WI38 (cell line): ENCODE measurements at regions not wholly inside any gene's neighbourhood (a gene's known extent, or its start where the extent isn't known, plus 50 kb on each side); places are given as distances from the start of the nearest gene placed in this dataset.

ENCODE experiments used
- H3K4me3 ChIP-seq: 2 replicates; pipeline ENCODE4 v1.5.1; 2011; ENCODE audit warnings: low read depth, mild to moderate bottlenecking, control low read depth, low read length
- CTCF ChIP-seq: IDR thresholded peaks from 2 replicates; pipeline ENCODE4 v1.5.1; 2012; ENCODE audit warnings: low read depth, mild to moderate bottlenecking, control low read depth, low read length

- no peak for TF ChIP-seq CTCF
- no peak overlapping the region for H3K4me3 ChIP-seq
Observed at GRCh38 chr10:44564361-44564760, 179.5 kb upstream of the CXCL12 start.

DNA sequence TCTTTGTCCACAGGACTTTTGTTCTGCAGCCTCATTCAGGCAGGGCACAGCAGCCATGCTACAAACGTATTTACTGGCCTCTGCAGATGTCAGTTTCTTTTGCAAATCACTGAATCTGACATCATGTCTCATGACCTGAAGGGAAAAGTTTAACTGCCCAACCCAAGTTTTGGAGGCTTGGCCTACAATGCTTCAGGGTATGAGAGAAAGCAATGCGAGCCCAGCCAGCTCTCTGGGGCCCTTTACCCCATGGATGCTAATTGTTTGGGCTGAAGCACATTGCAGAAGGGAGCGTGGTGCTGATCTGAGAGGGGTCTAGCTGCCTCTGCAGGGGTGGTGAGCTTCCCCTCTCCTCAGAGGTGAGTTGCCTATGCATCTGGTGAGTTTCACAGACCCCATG lies 179.9 kb upstream of the CXCL12 start:
- TF ChIP-seq CTCF: no peak
- no peak overlapping the region for H3K4me3 ChIP-seq

- no peak for TF ChIP-seq CTCF
- H3K4me3 ChIP-seq: no peak overlapping the region
Observed at GRCh38 chr10:44566786-44567185, 181.9 kb upstream of the CXCL12 start.

GRCh38 chr10:44567471-44567870 lies 182.6 kb upstream of the CXCL12 start:
- H3K4me3 ChIP-seq: no peak overlapping the region
- no peak for TF ChIP-seq CTCF

- TF ChIP-seq CTCF: no peak
- H3K4me3 ChIP-seq: no peak overlapping the region
Observed at GRCh38 chr10:44569193-44570091, 184.5 kb upstream of the CXCL12 start.

- no peak for TF ChIP-seq CTCF
- no peak overlapping the region for H3K4me3 ChIP-seq
Observed at GRCh38 chr10:44571701-44572100, 186.8 kb upstream of the CXCL12 start.

- no peak for TF ChIP-seq CTCF
Observed at GRCh38 chr10:44572146-44572545, 187.2 kb upstream of the CXCL12 start.

More at GRCh38 chr10:44572146-44572545, 187.2 kb upstream of the CXCL12 start:
- no peak overlapping the region for H3K4me3 ChIP-seq
